ENCODE measurements at regions not wholly inside any gene's neighbourhood (a gene's known extent, or its start where the extent isn't known, plus 50 kb on each side); places are given as distances from the start of the nearest gene placed in this dataset.
"Not testable (repeated sequence)": the region's sequence is repeated elsewhere in the genome, so short reads cannot be mapped to it uniquely, and the experiment has no call there.

- ATAC-seq; H3K4me3 Mint-ChIP-seq; H3K4me1 Mint-ChIP-seq; H3K27ac Mint-ChIP-seq; H3K36me3 Mint-ChIP-seq (ENCODE audit: low read depth); H3K27me3 Mint-ChIP-seq; DNase-seq; H3K9me3 ChIP-seq (ENCODE audit: control insufficient read depth, low read length, poor library complexity, severe bottlenecking): not testable (repeated sequence)
Measured at GRCh38 chr11:49372137-49372536, 163.7 kb upstream of the FOLH1 start.

- H3K27ac Mint-ChIP-seq; H3K4me3 Mint-ChIP-seq; DNase-seq; H3K27me3 Mint-ChIP-seq; H3K9me3 ChIP-seq (ENCODE audit: control insufficient read depth, low read length, poor library complexity, severe bottlenecking); H3K4me1 Mint-ChIP-seq; ATAC-seq; H3K36me3 Mint-ChIP-seq (ENCODE audit: low read depth): not testable (repeated sequence)
Measured at GRCh38 chr11:49368556-49368955, 160.2 kb upstream of the FOLH1 start.

- not testable (repeated sequence) for H3K36me3 Mint-ChIP-seq (ENCODE audit: low read depth); H3K27ac Mint-ChIP-seq
Measured at GRCh38 chr11:49365375-49365774, 157.0 kb upstream of the FOLH1 start.

GRCh38 chr11:49362994-49363393, 154.6 kb upstream of the FOLH1 start:
- DNase-seq; H3K27me3 Mint-ChIP-seq; H3K9me3 ChIP-seq (ENCODE audit: control insufficient read depth, low read length, poor library complexity, severe bottlenecking); H3K27ac Mint-ChIP-seq; H3K4me1 Mint-ChIP-seq; ATAC-seq; H3K36me3 Mint-ChIP-seq (ENCODE audit: low read depth); H3K4me3 Mint-ChIP-seq: not testable (repeated sequence)

More at GRCh38 chr11:49365375-49365774, 157.0 kb upstream of the FOLH1 start:
- not testable (repeated sequence) for H3K4me3 Mint-ChIP-seq; DNase-seq; ATAC-seq; H3K9me3 ChIP-seq (ENCODE audit: control insufficient read depth, low read length, poor library complexity, severe bottlenecking); H3K27me3 Mint-ChIP-seq; H3K4me1 Mint-ChIP-seq

GRCh38 chr11:49354536-49354935, 146.1 kb upstream of the FOLH1 start:
- H3K9me3 ChIP-seq (ENCODE audit: control insufficient read depth, low read length, poor library complexity, severe bottlenecking); H3K27ac Mint-ChIP-seq; H3K4me1 Mint-ChIP-seq; H3K27me3 Mint-ChIP-seq; ATAC-seq; H3K36me3 Mint-ChIP-seq (ENCODE audit: low read depth); H3K4me3 Mint-ChIP-seq; DNase-seq: not testable (repeated sequence)

GRCh38 chr11:49352868-49353267, 144.5 kb upstream of the FOLH1 start:
- not testable (repeated sequence) for H3K4me1 Mint-ChIP-seq; H3K27me3 Mint-ChIP-seq; H3K36me3 Mint-ChIP-seq (ENCODE audit: low read depth); ATAC-seq; DNase-seq; H3K27ac Mint-ChIP-seq; H3K4me3 Mint-ChIP-seq; H3K9me3 ChIP-seq (ENCODE audit: control insufficient read depth, low read length, poor library complexity, severe bottlenecking)

GRCh38 chr11:49346627-49347026, 138.2 kb upstream of the FOLH1 start:
- H3K27ac Mint-ChIP-seq; H3K9me3 ChIP-seq (ENCODE audit: control insufficient read depth, low read length, poor library complexity, severe bottlenecking); H3K36me3 Mint-ChIP-seq (ENCODE audit: low read depth); H3K4me1 Mint-ChIP-seq; ATAC-seq; H3K27me3 Mint-ChIP-seq; DNase-seq; H3K4me3 Mint-ChIP-seq: not testable (repeated sequence)

- not testable (repeated sequence) for ATAC-seq; H3K27ac Mint-ChIP-seq; H3K9me3 ChIP-seq (ENCODE audit: control insufficient read depth, low read length, poor library complexity, severe bottlenecking); DNase-seq; H3K36me3 Mint-ChIP-seq (ENCODE audit: low read depth); H3K27me3 Mint-ChIP-seq; H3K4me3 Mint-ChIP-seq; H3K4me1 Mint-ChIP-seq
Measured at GRCh38 chr11:49328485-49329186, 120.2 kb upstream of the FOLH1 start.

GRCh38 chr11:49327766-49328165, 119.4 kb upstream of the FOLH1 start:
- not testable (repeated sequence) for H3K27me3 Mint-ChIP-seq; H3K4me3 Mint-ChIP-seq; ATAC-seq; DNase-seq; H3K4me1 Mint-ChIP-seq; H3K36me3 Mint-ChIP-seq (ENCODE audit: low read depth); H3K27ac Mint-ChIP-seq; H3K9me3 ChIP-seq (ENCODE audit: control insufficient read depth, low read length, poor library complexity, severe bottlenecking)

- not testable (repeated sequence) for DNase-seq; H3K36me3 Mint-ChIP-seq (ENCODE audit: low read depth); H3K27me3 Mint-ChIP-seq; H3K4me3 Mint-ChIP-seq; H3K27ac Mint-ChIP-seq; H3K4me1 Mint-ChIP-seq; H3K9me3 ChIP-seq (ENCODE audit: control insufficient read depth, low read length, poor library complexity, severe bottlenecking); ATAC-seq
Measured at GRCh38 chr11:49326651-49327050, 118.2 kb upstream of the FOLH1 start.

- H3K36me3 Mint-ChIP-seq (ENCODE audit: low read depth), result no peaks in the 10 kb centered on the region
- ATAC-seq (no peak), DNase-seq (no peak)
- no peaks in the 10 kb centered on the region for H3K27me3 Mint-ChIP-seq
- no peaks in the 10 kb centered on the region for H3K9me3 ChIP-seq (ENCODE audit: control insufficient read depth, low read length, poor library complexity, severe bottlenecking)
- H3K27ac Mint-ChIP-seq, result no peak overlapping the region
- no peak overlapping the region for H3K4me3 Mint-ChIP-seq
- H3K4me1 Mint-ChIP-seq, result no peaks in the 10 kb centered on the region
Measured at GRCh38 chr11:49316180-49316579, 107.8 kb upstream of the FOLH1 start.

GRCh38 chr11:49303080-49303479, 94.7 kb upstream of the FOLH1 start:
- no peak for ATAC-seq
- Mint-ChIP-seq H3K27ac (no peak overlapping the region), H3K27me3 (no peaks in the 10 kb centered on the region), H3K4me3 (no peak overlapping the region), H3K36me3 (ENCODE audit: low read depth) (no peaks in the 10 kb centered on the region), H3K4me1 (no peaks in the 10 kb centered on the region)
- H3K9me3 ChIP-seq (ENCODE audit: control insufficient read depth, low read length, poor library complexity, severe bottlenecking), result no peaks in the 10 kb centered on the region
- no peak for DNase-seq

GRCh38 chr11:49302360-49302759, 94.0 kb upstream of the FOLH1 start:
- H3K27ac Mint-ChIP-seq, result no peak overlapping the region
- H3K4me1 Mint-ChIP-seq, result no peaks in the 10 kb centered on the region

GRCh38 chr11:49298017-49298416, 89.6 kb upstream of the FOLH1 start:
- H3K27me3 Mint-ChIP-seq; H3K9me3 ChIP-seq (ENCODE audit: control insufficient read depth, low read length, poor library complexity, severe bottlenecking); DNase-seq; ATAC-seq; H3K4me1 Mint-ChIP-seq; H3K4me3 Mint-ChIP-seq; H3K36me3 Mint-ChIP-seq (ENCODE audit: low read depth); H3K27ac Mint-ChIP-seq: not testable (repeated sequence)

More at GRCh38 chr11:49302360-49302759, 94.0 kb upstream of the FOLH1 start:
- Mint-ChIP-seq H3K27me3 (no peaks in the 10 kb centered on the region), H3K36me3 (ENCODE audit: low read depth) (no peaks in the 10 kb centered on the region), H3K4me3 (no peak overlapping the region)
- no peaks in the 10 kb centered on the region for H3K9me3 ChIP-seq (ENCODE audit: control insufficient read depth, low read length, poor library complexity, severe bottlenecking)
- DNase-seq, result no peak
- no peak for ATAC-seq
